Keratinocyte (primary cell): ENCODE measurements at regions not wholly inside any gene's neighbourhood (a gene's known extent, or its start where the extent isn't known, plus 50 kb on each side); places are given as distances from the start of the nearest gene placed in this dataset.

Experiments
- DNase-seq: peaks from one replicate; pipeline ENCODE4 v3.0.0-alpha.2; 2011; ENCODE audit warnings: low read depth, missing footprints, low spot score
- FAIRE-seq: peaks from 2 replicates; lab custom pipeline; 2011; peaks lifted over from hg19 to GRCh38; lab: Jason Lieb, UNC
- H2AFZ ChIP-seq: 2 replicates; pipeline ENCODE4 v1.6.0; 2012; ENCODE audit warnings: low read length, control low read depth, inconsistent platforms; ENCODE audit not compliant: control insufficient read depth
- H3K27ac ChIP-seq: 2 replicates; pipeline ENCODE4 v1.5.1; 2011; ENCODE audit warnings: low read length; ENCODE audit not compliant: control insufficient read depth, insufficient read depth
- H3K27me3 ChIP-seq: 3 replicates; pipeline ENCODE4 v1.6.0; 2011; ENCODE audit warnings: low read length; ENCODE audit not compliant: control insufficient read depth, insufficient read depth; ENCODE audit errors: extremely low read depth
- H3K36me3 ChIP-seq, 2 experiments: 2 replicates in 1 of 2; 3 replicates in 1 of 2; pipeline ENCODE4 v1.5.1; 2011; ENCODE audit warnings: low read length in 2 of 2, mild to moderate bottlenecking in 1 of 2; ENCODE audit not compliant: control insufficient read depth in 2 of 2, insufficient read depth in 2 of 2; ENCODE audit errors: extremely low read depth in 1 of 2
- H3K4me1 ChIP-seq: 3 replicates; pipeline ENCODE4 v1.5.1; 2011; ENCODE audit warnings: low read length; ENCODE audit not compliant: control insufficient read depth, insufficient read depth; ENCODE audit errors: extremely low read depth
- H3K4me2 ChIP-seq: 3 replicates; pipeline ENCODE4 v1.6.0; 2011; ENCODE audit warnings: low read depth, low read length; ENCODE audit not compliant: control insufficient read depth, insufficient read depth; ENCODE audit errors: extremely low read depth
- H3K4me3 ChIP-seq, 3 experiments: fragments of 200-600 bp in 1 of 3; sonication (generic) in 1 of 3; 2 replicates in 2 of 3; 3 replicates in 1 of 3; pipeline ENCODE4 v1.5.1; 2011 to 2016; ENCODE audit warnings: low read length in 3 of 3, mild to moderate bottlenecking in 3 of 3, control low read depth in 2 of 3, inconsistent platforms in 1 of 3, low read depth in 1 of 3, mixed read lengths in 1 of 3, mixed run types in 1 of 3, moderate library complexity in 1 of 3; ENCODE audit not compliant: control insufficient read depth in 2 of 3, insufficient read depth in 2 of 3; ENCODE audit errors: extremely low read depth in 1 of 3
- H3K79me2 ChIP-seq: 2 replicates; pipeline ENCODE4 v1.6.0; 2012; ENCODE audit warnings: low read length; ENCODE audit not compliant: control insufficient read depth, insufficient read depth
- H3K9ac ChIP-seq: 3 replicates; pipeline ENCODE4 v1.6.0; 2011; ENCODE audit warnings: low read length; ENCODE audit not compliant: control insufficient read depth, insufficient read depth; ENCODE audit errors: extremely low read depth
- H3K9me1 ChIP-seq: 3 replicates; pipeline ENCODE4 v1.6.0; 2011; ENCODE audit warnings: low read length; ENCODE audit not compliant: control insufficient read depth, insufficient read depth; ENCODE audit errors: extremely low read depth
- H3K9me3 ChIP-seq: 2 replicates; pipeline ENCODE4 v1.5.1; 2012; ENCODE audit warnings: low read depth, low read length; ENCODE audit not compliant: control insufficient read depth
- H4K20me1 ChIP-seq: 3 replicates; pipeline ENCODE4 v1.6.0; 2011; ENCODE audit warnings: low read length; ENCODE audit not compliant: control insufficient read depth, insufficient read depth; ENCODE audit errors: extremely low read depth
- EZH2 ChIP-seq: IDR thresholded peaks from one replicate; pipeline ENCODE4 v1.6.1; 2012; ENCODE audit warnings: inconsistent platforms, mild to moderate bottlenecking, low read length, moderate library complexity
- dilution Hi-C: fragments of 300-500 bp; cut with MboI; formaldehyde crosslinking; loops from one replicate; pipeline ENCODE4 v1.7.0; 2020; ENCODE audit warnings: low sequenced_read_pairs; ENCODE audit not compliant: extremely low pct_ligation_motif_present
- TF ChIP-seq, protein P1 (sequence below), 3 experiments: IDR thresholded peaks in 1 of 3; conservative IDR thresholded peaks in 1 of 3; optimal IDR thresholded peaks in 1 of 3; 2 replicates in 2 of 3; 3 replicates in 1 of 3; pipeline versions ENCODE3 to v1.5.1; 2011; ENCODE audit warnings: low read length in 3 of 3, mild to moderate bottlenecking in 3 of 3, moderate library complexity in 2 of 3, control low read depth in 1 of 3, inconsistent platforms in 1 of 3; ENCODE audit not compliant: insufficient read depth in 2 of 3; ENCODE audit errors: extremely low read depth in 1 of 3

- no peak overlapping the region for H3K27ac ChIP-seq
- H2AFZ ChIP-seq = no peak overlapping the region
- H3K9me1 ChIP-seq = no peaks in the 10 kb centered on the region
- no peaks in the 10 kb centered on the region for H3K36me3 ChIP-seq
- H3K4me1 ChIP-seq = no peaks in the 10 kb centered on the region
- dilution Hi-C loops = no loop called here
- peaks cover 5% of the 10 kb centered on the region for H3K27me3 ChIP-seq
- no peak overlapping the region for H3K9ac ChIP-seq
- FAIRE-seq (no peak), DNase-seq (no peak)
- no peak overlapping the region for H3K4me3 ChIP-seq
- H4K20me1 ChIP-seq = no peaks in the 10 kb centered on the region
- H3K9me3 ChIP-seq = no peaks in the 10 kb centered on the region
- no peak overlapping the region for H3K4me2 ChIP-seq
- no peaks in the 10 kb centered on the region for H3K79me2 ChIP-seq
- TF ChIP-seq, protein P1, sequence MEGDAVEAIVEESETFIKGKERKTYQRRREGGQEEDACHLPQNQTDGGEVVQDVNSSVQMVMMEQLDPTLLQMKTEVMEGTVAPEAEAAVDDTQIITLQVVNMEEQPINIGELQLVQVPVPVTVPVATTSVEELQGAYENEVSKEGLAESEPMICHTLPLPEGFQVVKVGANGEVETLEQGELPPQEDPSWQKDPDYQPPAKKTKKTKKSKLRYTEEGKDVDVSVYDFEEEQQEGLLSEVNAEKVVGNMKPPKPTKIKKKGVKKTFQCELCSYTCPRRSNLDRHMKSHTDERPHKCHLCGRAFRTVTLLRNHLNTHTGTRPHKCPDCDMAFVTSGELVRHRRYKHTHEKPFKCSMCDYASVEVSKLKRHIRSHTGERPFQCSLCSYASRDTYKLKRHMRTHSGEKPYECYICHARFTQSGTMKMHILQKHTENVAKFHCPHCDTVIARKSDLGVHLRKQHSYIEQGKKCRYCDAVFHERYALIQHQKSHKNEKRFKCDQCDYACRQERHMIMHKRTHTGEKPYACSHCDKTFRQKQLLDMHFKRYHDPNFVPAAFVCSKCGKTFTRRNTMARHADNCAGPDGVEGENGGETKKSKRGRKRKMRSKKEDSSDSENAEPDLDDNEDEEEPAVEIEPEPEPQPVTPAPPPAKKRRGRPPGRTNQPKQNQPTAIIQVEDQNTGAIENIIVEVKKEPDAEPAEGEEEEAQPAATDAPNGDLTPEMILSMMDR (optimal IDR thresholded peaks at IDR 0.05 in 1 of 3, IDR thresholded peaks at IDR 0.05 in 1 of 3, conservative IDR thresholded peaks at IDR 0.05 in 1 of 3; ENCODE audit: extremely low read depth in 1 of 3, insufficient read depth in 2 of 3, low read length in 3 of 3) = no peak
- TF ChIP-seq EZH2 = no peak
Observed at GRCh38 chr7:55305135-55305534, 60.0 kb upstream of the LANCL2 start.

- FAIRE-seq (no peak), DNase-seq (no peak)
- dilution Hi-C loops = no loop called here
- Histone ChIP-seq H3K9me3 (no peaks in the 10 kb centered on the region), H3K27me3 (peaks cover 5% of the 10 kb centered on the region), H2AFZ (no peak overlapping the region), H3K4me3 (no peak overlapping the region), H3K27ac (no peak overlapping the region), H4K20me1 (no peaks in the 10 kb centered on the region), H3K36me3 (no peaks in the 10 kb centered on the region), H3K4me2 (no peak overlapping the region), H3K9ac (no peak overlapping the region), H3K79me2 (no peaks in the 10 kb centered on the region), H3K4me1 (no peaks in the 10 kb centered on the region), H3K9me1 (no peaks in the 10 kb centered on the region)
- no peak for TF ChIP-seq EZH2
Observed at GRCh38 chr7:55306331-55306730, 58.8 kb upstream of the LANCL2 start.
